B cell (primary cell): ENCODE measurements at regions not wholly inside any gene's neighbourhood (a gene's known extent, or its start where the extent isn't known, plus 50 kb on each side); places are given as distances from the start of the nearest gene placed in this dataset.

Experiments used
- ATAC-seq: fragments of 200-7000 bp; cut with Tn5 transposase; one replicate; pipeline ENCODE4 v1.10.0; 2021; ENCODE audit warnings: low read depth, mild to moderate bottlenecking, moderate number of reproducible peaks, moderate library complexity
- CTCF ChIA-PET: fragments of 350-600 bp; sonication (Branson Sonifier 250); formaldehyde crosslinking; loops from one replicate; lab custom pipeline; 2021; ENCODE audit warnings: antibody characterized with exemption, inconsistent platforms; lab: Charles Lee
- POLR2A ChIA-PET: fragments of 350-600 bp; sonication (Branson Sonifier 250); formaldehyde crosslinking; loops from one replicate; lab custom pipeline; 2021; ENCODE audit warnings: antibody characterized with exemption; lab: Charles Lee
- DNase-seq: peaks from one replicate; pipeline ENCODE4 v3.0.0; 2013
- H2AFZ ChIP-seq: 2 replicates; pipeline ENCODE4 v1.6.1; 2012; ENCODE audit warnings: mild to moderate bottlenecking, low read depth, low read length; ENCODE audit not compliant: insufficient read depth, poor library complexity, severe bottlenecking
- H3K27ac ChIP-seq, 2 donors: 1 replicate in 1 of 2; 2 replicates in 1 of 2; pipeline ENCODE4 v1.5.1; 2012 to 2013; ENCODE audit warnings: low read length in 2 of 2, mild to moderate bottlenecking in 2 of 2, moderate library complexity in 1 of 2
- H3K27me3 ChIP-seq, 4 experiments: fragments of 200-600 bp in 1 of 4; sonication (generic) in 1 of 4; replicated peaks in 1 of 4; 1 replicate in 2 of 4; 2 replicates in 2 of 4; pipeline versions ENCODE4 v1.6.1 to v1.7.0; 2013 to 2016; ENCODE audit warnings: low read length in 3 of 4, mild to moderate bottlenecking in 2 of 4, mixed read lengths in 1 of 4, moderate library complexity in 1 of 4; ENCODE audit not compliant: insufficient read depth in 4 of 4, control insufficient read depth in 3 of 4; ENCODE audit errors: control extremely low read depth in 1 of 4
- H3K36me3 ChIP-seq, 2 experiments: replicated peaks in 1 of 2; 1 replicate in 1 of 2; 2 replicates in 1 of 2; pipeline versions ENCODE4 v1.6.1 to v1.7.1; 2013; ENCODE audit warnings: low read length in 1 of 2; ENCODE audit not compliant: insufficient read depth in 2 of 2, control insufficient read depth in 1 of 2; ENCODE audit errors: control extremely low read depth in 1 of 2, extremely low read depth in 1 of 2
- H3K4me1 ChIP-seq, 2 donors: fragments of 200-600 bp in 1 of 2; sonication (generic) in 1 of 2; 1 replicate in 1 of 2; 2 replicates in 1 of 2; pipeline versions ENCODE4 v1.5.1 to v1.6.1; 2013 to 2017; ENCODE audit warnings: low read length in 2 of 2; ENCODE audit not compliant: control insufficient read depth in 2 of 2, insufficient read depth in 2 of 2
- H3K4me2 ChIP-seq: replicated peaks from 2 replicates; pipeline ENCODE3; 2012; ENCODE audit warnings: mild to moderate bottlenecking, low read depth, low read length; ENCODE audit not compliant: poor library complexity, severe bottlenecking
- H3K4me3 ChIP-seq, 5 experiments: fragments of 200-600 bp in 1 of 5; sonication (generic) in 1 of 5; 1 replicate in 3 of 5; 2 replicates in 2 of 5; pipeline versions ENCODE4 v1.5.1 to v1.7.0; 2011 to 2016; ENCODE audit warnings: low read length in 4 of 5, mild to moderate bottlenecking in 4 of 5, low read depth in 2 of 5, control low read depth in 1 of 5, moderate library complexity in 1 of 5; ENCODE audit not compliant: insufficient read depth in 1 of 5; ENCODE audit errors: control extremely low read depth in 1 of 5, extremely low read depth in 1 of 5
- H3K79me2 ChIP-seq: fragments of 200-600 bp; sonication (generic); one replicate; pipeline ENCODE4 v1.6.0; 2016; ENCODE audit warnings: low read length; ENCODE audit not compliant: control insufficient read depth, insufficient read depth
- H3K9ac ChIP-seq: fragments of 200-600 bp; sonication (generic); 2 replicates; pipeline ENCODE4 v1.6.1; 2017; ENCODE audit warnings: mild to moderate bottlenecking, low read length, moderate library complexity
- H3K9me3 ChIP-seq, 3 donors: one replicate each; pipeline versions ENCODE4 v1.6.1 to v1.7.1; 2013; ENCODE audit warnings: low read length in 2 of 3; ENCODE audit not compliant: control insufficient read depth in 2 of 3, insufficient read depth in 1 of 3; ENCODE audit errors: control extremely low read depth in 1 of 3
- H4K20me1 ChIP-seq: 2 replicates; pipeline ENCODE4 v1.6.0; 2012; ENCODE audit warnings: mild to moderate bottlenecking, low read length; ENCODE audit not compliant: insufficient read depth, control insufficient read depth, poor library complexity, severe bottlenecking
- H3K27ac Mint-ChIP-seq: one replicate; pipeline ENCODE4 v1.8.0; 2021; ENCODE audit warnings: mixed read lengths
- H3K27me3 Mint-ChIP-seq: one replicate; pipeline ENCODE4 v1.8.0; 2021; ENCODE audit warnings: mixed read lengths
- H3K4me1 Mint-ChIP-seq: one replicate; pipeline ENCODE4 v1.8.0; 2021; ENCODE audit warnings: mixed read lengths
- H3K4me3 Mint-ChIP-seq: one replicate; pipeline ENCODE4 v1.8.0; 2021; ENCODE audit warnings: mixed read lengths
- H3K9me3 Mint-ChIP-seq: one replicate; pipeline ENCODE4 v1.8.0; 2022; ENCODE audit warnings: mixed read lengths; ENCODE audit not compliant: insufficient read depth
- EZH2 ChIP-seq: IDR thresholded peaks from 2 replicates; pipeline ENCODE4 v1.6.1; 2012; ENCODE audit warnings: borderline replicate concordance, low read depth, mild to moderate bottlenecking, moderate library complexity, low read length; ENCODE audit not compliant: insufficient read depth, poor library complexity, severe bottlenecking
- WGBS: methylation state at CpG from one replicate; pipeline ENCODE4 v1.1.5; 2013; ENCODE audit warnings: missing lambda C conversion rate; ENCODE audit not compliant: insufficient coverage; 5-methylcytosine and 5-hydroxymethylcytosine counted together
- intact Hi-C: fragments of 100-400 bp; cut with micrococcal nuclease; formaldehyde crosslinking; loops from one replicate; pipeline ENCODE4 v1.10.0; 2022
- TF ChIP-seq, protein P1 (sequence below): fragments of 200-600 bp; IDR thresholded peaks from one replicate; pipeline ENCODE4 v1.8.0; 2022; ENCODE audit warnings: antibody characterized with exemption, mild to moderate bottlenecking

GRCh38 chrX:16496175-16496574, 153.8 kb upstream of the S100G start:
- no peaks in the 10 kb centered on the region for H3K79me2 ChIP-seq
- H3K36me3 ChIP-seq, result no peaks in the 10 kb centered on the region
- no peak for DNase-seq
- Mint-ChIP-seq H3K27ac (no peak overlapping the region), H3K4me3 (no peak overlapping the region), H3K4me1 (no peaks in the 10 kb centered on the region), H3K27me3 (peaks cover 5% of the 10 kb centered on the region), H3K9me3 (no peaks in the 10 kb centered on the region)
- no peak overlapping the region for H3K27ac ChIP-seq
- POLR2A ChIA-PET, result no interaction called here
- H2AFZ ChIP-seq, result no peak overlapping the region
- TF ChIP-seq EZH2, result no peak
- TF ChIP-seq, protein P1, sequence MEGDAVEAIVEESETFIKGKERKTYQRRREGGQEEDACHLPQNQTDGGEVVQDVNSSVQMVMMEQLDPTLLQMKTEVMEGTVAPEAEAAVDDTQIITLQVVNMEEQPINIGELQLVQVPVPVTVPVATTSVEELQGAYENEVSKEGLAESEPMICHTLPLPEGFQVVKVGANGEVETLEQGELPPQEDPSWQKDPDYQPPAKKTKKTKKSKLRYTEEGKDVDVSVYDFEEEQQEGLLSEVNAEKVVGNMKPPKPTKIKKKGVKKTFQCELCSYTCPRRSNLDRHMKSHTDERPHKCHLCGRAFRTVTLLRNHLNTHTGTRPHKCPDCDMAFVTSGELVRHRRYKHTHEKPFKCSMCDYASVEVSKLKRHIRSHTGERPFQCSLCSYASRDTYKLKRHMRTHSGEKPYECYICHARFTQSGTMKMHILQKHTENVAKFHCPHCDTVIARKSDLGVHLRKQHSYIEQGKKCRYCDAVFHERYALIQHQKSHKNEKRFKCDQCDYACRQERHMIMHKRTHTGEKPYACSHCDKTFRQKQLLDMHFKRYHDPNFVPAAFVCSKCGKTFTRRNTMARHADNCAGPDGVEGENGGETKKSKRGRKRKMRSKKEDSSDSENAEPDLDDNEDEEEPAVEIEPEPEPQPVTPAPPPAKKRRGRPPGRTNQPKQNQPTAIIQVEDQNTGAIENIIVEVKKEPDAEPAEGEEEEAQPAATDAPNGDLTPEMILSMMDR, result no peak
- WGBS, result no CpG with 5 or more reads among the region's 3 CpGs
- H3K4me1 ChIP-seq, result no peaks in the 10 kb centered on the region
- no peaks in the 10 kb centered on the region for H3K9me3 ChIP-seq
- no peaks in the 10 kb centered on the region for H4K20me1 ChIP-seq
- no peaks in the 10 kb centered on the region for H3K27me3 ChIP-seq
- CTCF ChIA-PET, result no interaction called here
- H3K4me2 ChIP-seq, result no peak overlapping the region
- H3K4me3 ChIP-seq, result no peak overlapping the region
- no peak overlapping the region for H3K9ac ChIP-seq
- intact Hi-C loops, result no loop called here
- no peak for ATAC-seq

GRCh38 chrX:16511796-16512776, 137.9 kb upstream of the S100G start:
- DNase-seq (no peak), ATAC-seq (no peak)
- Mint-ChIP-seq H3K4me3 (no peak overlapping the region), H3K9me3 (no peaks in the 10 kb centered on the region), H3K27ac (no peak overlapping the region), H3K4me1 (no peaks in the 10 kb centered on the region), H3K27me3 (no peaks in the 10 kb centered on the region)
- H3K4me3 ChIP-seq, result no peak overlapping the region
- no peaks in the 10 kb centered on the region for H4K20me1 ChIP-seq
- no peaks in the 10 kb centered on the region for H3K79me2 ChIP-seq
- no peak overlapping the region for H3K9ac ChIP-seq
- H3K27ac ChIP-seq, result no peak overlapping the region
- no peaks in the 10 kb centered on the region for H3K4me1 ChIP-seq
- TF ChIP-seq, protein P1, result no peak
- no peak for TF ChIP-seq EZH2
- 95% methylated on average over 7 of the region's 11 CpGs for WGBS
- CTCF ChIA-PET, result no interaction called here
- intact Hi-C loops, result no loop called here
- H2AFZ ChIP-seq, result no peak overlapping the region
- POLR2A ChIA-PET, result no interaction called here
- H3K4me2 ChIP-seq, result no peak overlapping the region
- no peaks in the 10 kb centered on the region for H3K27me3 ChIP-seq
- no peaks in the 10 kb centered on the region for H3K9me3 ChIP-seq
- H3K36me3 ChIP-seq, result no peaks in the 10 kb centered on the region
